ENCODE measurements at regions not wholly inside any gene's neighbourhood (a gene's known extent, or its start where the extent isn't known, plus 50 kb on each side); places are given as distances from the start of the nearest gene placed in this dataset.

DNA sequence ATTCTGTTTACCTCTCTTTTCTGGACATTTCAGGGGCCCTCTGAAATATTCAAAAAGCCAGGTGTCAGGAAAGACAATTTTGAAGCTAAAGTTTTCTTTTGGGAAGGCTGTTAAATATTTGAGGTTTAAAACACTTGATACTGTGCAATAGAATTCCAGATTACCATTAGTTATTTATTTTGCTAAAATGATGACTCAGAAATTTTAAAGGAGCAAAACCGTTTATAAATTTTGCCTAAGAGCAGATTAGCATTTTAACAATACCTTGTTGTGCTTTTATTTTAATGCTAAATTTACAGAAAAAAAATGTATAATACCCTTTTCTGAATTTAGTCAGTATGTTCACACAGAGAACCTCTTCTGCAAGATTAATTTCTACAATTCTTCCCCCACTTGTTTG, 1159.9 kb downstream of the DSC3 start:
- TF ChIP-seq, protein P1, sequence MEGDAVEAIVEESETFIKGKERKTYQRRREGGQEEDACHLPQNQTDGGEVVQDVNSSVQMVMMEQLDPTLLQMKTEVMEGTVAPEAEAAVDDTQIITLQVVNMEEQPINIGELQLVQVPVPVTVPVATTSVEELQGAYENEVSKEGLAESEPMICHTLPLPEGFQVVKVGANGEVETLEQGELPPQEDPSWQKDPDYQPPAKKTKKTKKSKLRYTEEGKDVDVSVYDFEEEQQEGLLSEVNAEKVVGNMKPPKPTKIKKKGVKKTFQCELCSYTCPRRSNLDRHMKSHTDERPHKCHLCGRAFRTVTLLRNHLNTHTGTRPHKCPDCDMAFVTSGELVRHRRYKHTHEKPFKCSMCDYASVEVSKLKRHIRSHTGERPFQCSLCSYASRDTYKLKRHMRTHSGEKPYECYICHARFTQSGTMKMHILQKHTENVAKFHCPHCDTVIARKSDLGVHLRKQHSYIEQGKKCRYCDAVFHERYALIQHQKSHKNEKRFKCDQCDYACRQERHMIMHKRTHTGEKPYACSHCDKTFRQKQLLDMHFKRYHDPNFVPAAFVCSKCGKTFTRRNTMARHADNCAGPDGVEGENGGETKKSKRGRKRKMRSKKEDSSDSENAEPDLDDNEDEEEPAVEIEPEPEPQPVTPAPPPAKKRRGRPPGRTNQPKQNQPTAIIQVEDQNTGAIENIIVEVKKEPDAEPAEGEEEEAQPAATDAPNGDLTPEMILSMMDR (IDR thresholded peaks at IDR 0.05): no peak
- no peak for TF ChIP-seq POLR2A (IDR thresholded peaks at IDR 0.05)

Data from lower leg skin (tissue), 3 donors.